GM18508 (cell line): ENCODE measurements at regions not wholly inside any gene's neighbourhood (a gene's known extent, or its start where the extent isn't known, plus 50 kb on each side); places are given as distances from the start of the nearest gene placed in this dataset.

Experiments
- ATAC-seq: cut with Tn5 transposase; IDR thresholded peaks from one replicate; pipeline ENCODE4 v1.9.1; 2021; ENCODE audit warnings: moderate number of reproducible peaks; ENCODE audit not compliant: insufficient read depth, unreplicated experiment

- ATAC-seq: no peak
Measured at GRCh38 chr13:103573446-103573845, 507.2 kb upstream of the SLC10A2 start.

- ATAC-seq: no peak
Measured at GRCh38 chr13:103568314-103568713, 502.1 kb upstream of the SLC10A2 start.

- no peak for ATAC-seq
Measured at GRCh38 chr13:103557878-103558277, 491.7 kb upstream of the SLC10A2 start.

- no peak for ATAC-seq
Measured at GRCh38 chr13:103556681-103557080, 490.5 kb upstream of the SLC10A2 start.

GRCh38 chr13:103547914-103548313 is 481.7 kb upstream of the SLC10A2 start:
- ATAC-seq: no peak

GRCh38 chr13:103546271-103546670 is 480.1 kb upstream of the SLC10A2 start:
- ATAC-seq: no peak

GRCh38 chr13:103542648-103543047 is 476.4 kb upstream of the SLC10A2 start:
- no peak for ATAC-seq

- ATAC-seq: no peak
Measured at GRCh38 chr13:103540382-103540765, 474.2 kb upstream of the SLC10A2 start.

GRCh38 chr13:103539721-103540381 is 473.6 kb upstream of the SLC10A2 start:
- no peak for ATAC-seq

GRCh38 chr13:103539265-103539664 is 473.0 kb upstream of the SLC10A2 start:
- no peak for ATAC-seq

- ATAC-seq: no peak
Measured at GRCh38 chr13:103537616-103538015, 471.4 kb upstream of the SLC10A2 start.

- no peak for ATAC-seq
Measured at GRCh38 chr13:103531278-103531677, 465.1 kb upstream of the SLC10A2 start.

- ATAC-seq: no peak
Measured at GRCh38 chr13:103528437-103528836, 462.2 kb upstream of the SLC10A2 start.

GRCh38 chr13:103525530-103525929 is 459.3 kb upstream of the SLC10A2 start:
- ATAC-seq: no peak

- no peak for ATAC-seq
Measured at GRCh38 chr13:103523858-103524257, 457.6 kb upstream of the SLC10A2 start.

- no peak for ATAC-seq
Measured at GRCh38 chr13:103521532-103521931, 455.3 kb upstream of the SLC10A2 start.

- no peak for ATAC-seq
Measured at GRCh38 chr13:103517768-103518102, 451.5 kb upstream of the SLC10A2 start.

GRCh38 chr13:103517066-103517767 is 451.0 kb upstream of the SLC10A2 start:
- ATAC-seq: peak; percentile 94

GRCh38 chr13:103516015-103516795 is 450.0 kb upstream of the SLC10A2 start:
- ATAC-seq: no peak

GRCh38 chr13:103515410-103515809 is 449.2 kb upstream of the SLC10A2 start:
- ATAC-seq: no peak

- ATAC-seq: no peak
Measured at GRCh38 chr13:103514619-103515018, 448.4 kb upstream of the SLC10A2 start.
